ENCODE measurements at regions not wholly inside any gene's neighbourhood (a gene's known extent, or its start where the extent isn't known, plus 50 kb on each side); places are given as distances from the start of the nearest gene placed in this dataset.

DNA sequence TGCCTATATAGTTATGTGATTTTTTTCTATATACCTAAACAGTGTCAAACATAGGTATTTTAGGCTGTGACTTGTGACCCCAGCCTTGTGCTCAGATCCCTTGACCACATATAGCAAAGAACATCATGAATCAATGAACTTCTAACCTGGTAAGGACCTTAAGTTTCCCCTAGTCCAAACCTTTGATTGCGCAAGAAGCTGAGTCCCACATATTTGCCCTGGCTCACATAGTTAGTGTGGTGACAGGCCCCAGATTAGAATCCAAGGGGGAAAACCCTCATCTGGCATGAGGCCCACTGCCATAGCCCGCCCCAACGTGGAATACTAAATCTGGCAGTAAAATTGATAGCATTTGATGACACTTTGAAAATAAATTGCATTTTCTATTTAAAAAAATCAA lies 171.8 kb downstream of the MZT1 start:
- TF ChIP-seq TAF1 (IDR thresholded peaks at IDR 0.05; ENCODE audit: borderline replicate concordance, low read depth, low read length) (no peak), POLR2A (IDR thresholded peaks at IDR 0.05; ENCODE audit: low read depth, low read length) (no peak)
